ENCODE measurements at regions not wholly inside any gene's neighbourhood (a gene's known extent, or its start where the extent isn't known, plus 50 kb on each side); places are given as distances from the start of the nearest gene placed in this dataset.

GRCh38 chr5:123964884-123965283, 452.9 kb downstream of the CSNK1G3 start:
- no peaks in the 10 kb centered on the region for H3K27me3 Mint-ChIP-seq (ENCODE audit: low read depth)
- peaks cover 13% of the 10 kb centered on the region for H3K9me3 Mint-ChIP-seq
- H3K4me1 Mint-ChIP-seq = no peaks in the 10 kb centered on the region

GRCh38 chr5:123960526-123960925, 448.5 kb downstream of the CSNK1G3 start:
- H3K36me3 Mint-ChIP-seq = no peaks in the 10 kb centered on the region
- peaks cover 14% of the 10 kb centered on the region for H3K9me3 Mint-ChIP-seq
- H3K4me1 Mint-ChIP-seq = no peaks in the 10 kb centered on the region
- TF ChIP-seq CTCF (IDR thresholded peaks at IDR 0.05; ENCODE audit: unreplicated experiment) = no peak
- DNase-seq (ENCODE audit: low spot score in 2 of 2, unreplicated experiment in 2 of 2) = no peak
- H3K4me3 Mint-ChIP-seq = no peak overlapping the region
- no peaks in the 10 kb centered on the region for H3K27me3 Mint-ChIP-seq (ENCODE audit: low read depth)
- H3K27ac Mint-ChIP-seq = no peak overlapping the region

More at GRCh38 chr5:123964884-123965283, 452.9 kb downstream of the CSNK1G3 start:
- no peak for DNase-seq (ENCODE audit: low spot score in 2 of 2, unreplicated experiment in 2 of 2)
- H3K27ac Mint-ChIP-seq = no peak overlapping the region
- no peak overlapping the region for H3K4me3 Mint-ChIP-seq
- H3K36me3 Mint-ChIP-seq = peaks cover 3% of the 10 kb centered on the region
- TF ChIP-seq CTCF (IDR thresholded peaks at IDR 0.05; ENCODE audit: unreplicated experiment) = no peak

GRCh38 chr5:123951582-123951977, 439.6 kb downstream of the CSNK1G3 start:
- Mint-ChIP-seq H3K27me3 (ENCODE audit: low read depth) (no peaks in the 10 kb centered on the region), H3K27ac (no peak overlapping the region), H3K4me1 (peaks cover 15% of the 10 kb centered on the region), H3K9me3 (peaks cover 9% of the 10 kb centered on the region), H3K4me3 (no peak overlapping the region), H3K36me3 (no peaks in the 10 kb centered on the region)
- no peak for DNase-seq (ENCODE audit: low spot score in 2 of 2, unreplicated experiment in 2 of 2)
- no peak for TF ChIP-seq CTCF (IDR thresholded peaks at IDR 0.05; ENCODE audit: unreplicated experiment)

GRCh38 chr5:123950701-123951581, 439.0 kb downstream of the CSNK1G3 start:
- Mint-ChIP-seq H3K27ac (no peak overlapping the region), H3K9me3 (peaks cover 6% of the 10 kb centered on the region), H3K27me3 (ENCODE audit: low read depth) (no peaks in the 10 kb centered on the region), H3K36me3 (no peaks in the 10 kb centered on the region), H3K4me1 (peaks cover 17% of the 10 kb centered on the region), H3K4me3 (no peak overlapping the region)
- TF ChIP-seq CTCF (IDR thresholded peaks at IDR 0.05; ENCODE audit: unreplicated experiment) = no peak
- DNase-seq (ENCODE audit: low spot score in 2 of 2, unreplicated experiment in 2 of 2) = no peak

- TF ChIP-seq CTCF (IDR thresholded peaks at IDR 0.05; ENCODE audit: unreplicated experiment) = no peak
- Mint-ChIP-seq H3K27me3 (ENCODE audit: low read depth) (no peaks in the 10 kb centered on the region), H3K9me3 (peaks cover 5% of the 10 kb centered on the region), H3K27ac (no peak overlapping the region), H3K4me3 (no peak overlapping the region), H3K36me3 (no peaks in the 10 kb centered on the region), H3K4me1 (peaks cover 17% of the 10 kb centered on the region)
- DNase-seq (ENCODE audit: low spot score in 2 of 2, unreplicated experiment in 2 of 2) = no peak
Measured at GRCh38 chr5:123949807-123950340, 437.9 kb downstream of the CSNK1G3 start.
